Suppressor macrophage treated with lipopolysaccharide for 4 hours (primary cell): ENCODE measurements at regions not wholly inside any gene's neighbourhood (a gene's known extent, or its start where the extent isn't known, plus 50 kb on each side); places are given as distances from the start of the nearest gene placed in this dataset.
"Not testable (repeated sequence)": the region's sequence is repeated elsewhere in the genome, so short reads cannot be mapped to it uniquely, and the experiment has no call there.

Experiments
- DNase-seq: peaks from one replicate; pipeline ENCODE4 v3.0.0-alpha.2; 2020

- no peak for DNase-seq
Observed at GRCh38 chr11:90323289-90323688, 100.4 kb upstream of the CHORDC1 start.

GRCh38 chr11:90321018-90321417, 98.2 kb upstream of the CHORDC1 start:
- no peak for DNase-seq

GRCh38 chr11:90318651-90319050, 95.8 kb upstream of the CHORDC1 start:
- DNase-seq = no peak

GRCh38 chr11:90310210-90310609, 87.4 kb upstream of the CHORDC1 start:
- no peak for DNase-seq

GRCh38 chr11:90309693-90310092, 86.8 kb upstream of the CHORDC1 start:
- no peak for DNase-seq

- no peak for DNase-seq
Observed at GRCh38 chr11:90294526-90294925, 71.7 kb upstream of the CHORDC1 start.

- no peak for DNase-seq
Observed at GRCh38 chr11:90294091-90294490, 71.2 kb upstream of the CHORDC1 start.

GRCh38 chr11:90288212-90288821, 65.5 kb upstream of the CHORDC1 start:
- DNase-seq = peak; percentile 37

GRCh38 chr11:90286640-90287039, 63.8 kb upstream of the CHORDC1 start:
- no peak for DNase-seq

GRCh38 chr11:90284171-90284570, 61.3 kb upstream of the CHORDC1 start:
- DNase-seq = peak; percentile 30

GRCh38 chr11:90282551-90283071, 59.8 kb upstream of the CHORDC1 start:
- DNase-seq = not testable (repeated sequence)

GRCh38 chr11:90274362-90274761, 51.5 kb upstream of the CHORDC1 start:
- DNase-seq = no peak
